B cell (primary cell): ENCODE measurements at regions not wholly inside any gene's neighbourhood (a gene's known extent, or its start where the extent isn't known, plus 50 kb on each side); places are given as distances from the start of the nearest gene placed in this dataset.

Experiments used
- ATAC-seq: fragments of 200-7000 bp; cut with Tn5 transposase; one replicate; pipeline ENCODE4 v1.10.0; 2021; ENCODE audit warnings: low read depth, mild to moderate bottlenecking, moderate number of reproducible peaks, moderate library complexity
- CTCF ChIA-PET: fragments of 350-600 bp; sonication (Branson Sonifier 250); formaldehyde crosslinking; loops from one replicate; lab custom pipeline; 2021; ENCODE audit warnings: antibody characterized with exemption, inconsistent platforms; lab: Charles Lee
- POLR2A ChIA-PET: fragments of 350-600 bp; sonication (Branson Sonifier 250); formaldehyde crosslinking; loops from one replicate; lab custom pipeline; 2021; ENCODE audit warnings: antibody characterized with exemption; lab: Charles Lee
- DNase-seq: peaks from one replicate; pipeline ENCODE4 v3.0.0; 2013
- H2AFZ ChIP-seq: 2 replicates; pipeline ENCODE4 v1.6.1; 2012; ENCODE audit warnings: mild to moderate bottlenecking, low read depth, low read length; ENCODE audit not compliant: insufficient read depth, poor library complexity, severe bottlenecking
- H3K27ac ChIP-seq, 2 donors: 1 replicate in 1 of 2; 2 replicates in 1 of 2; pipeline ENCODE4 v1.5.1; 2012 to 2013; ENCODE audit warnings: low read length in 2 of 2, mild to moderate bottlenecking in 2 of 2, moderate library complexity in 1 of 2
- H3K27me3 ChIP-seq, 4 experiments: fragments of 200-600 bp in 1 of 4; sonication (generic) in 1 of 4; replicated peaks in 1 of 4; 1 replicate in 2 of 4; 2 replicates in 2 of 4; pipeline versions ENCODE4 v1.6.1 to v1.7.0; 2013 to 2016; ENCODE audit warnings: low read length in 3 of 4, mild to moderate bottlenecking in 2 of 4, mixed read lengths in 1 of 4, moderate library complexity in 1 of 4; ENCODE audit not compliant: insufficient read depth in 4 of 4, control insufficient read depth in 3 of 4; ENCODE audit errors: control extremely low read depth in 1 of 4
- H3K36me3 ChIP-seq, 2 experiments: replicated peaks in 1 of 2; 1 replicate in 1 of 2; 2 replicates in 1 of 2; pipeline versions ENCODE4 v1.6.1 to v1.7.1; 2013; ENCODE audit warnings: low read length in 1 of 2; ENCODE audit not compliant: insufficient read depth in 2 of 2, control insufficient read depth in 1 of 2; ENCODE audit errors: control extremely low read depth in 1 of 2, extremely low read depth in 1 of 2
- H3K4me1 ChIP-seq, 2 donors: fragments of 200-600 bp in 1 of 2; sonication (generic) in 1 of 2; 1 replicate in 1 of 2; 2 replicates in 1 of 2; pipeline versions ENCODE4 v1.5.1 to v1.6.1; 2013 to 2017; ENCODE audit warnings: low read length in 2 of 2; ENCODE audit not compliant: control insufficient read depth in 2 of 2, insufficient read depth in 2 of 2
- H3K4me2 ChIP-seq: replicated peaks from 2 replicates; pipeline ENCODE3; 2012; ENCODE audit warnings: mild to moderate bottlenecking, low read depth, low read length; ENCODE audit not compliant: poor library complexity, severe bottlenecking
- H3K4me3 ChIP-seq, 5 experiments: fragments of 200-600 bp in 1 of 5; sonication (generic) in 1 of 5; 1 replicate in 3 of 5; 2 replicates in 2 of 5; pipeline versions ENCODE4 v1.5.1 to v1.7.0; 2011 to 2016; ENCODE audit warnings: low read length in 4 of 5, mild to moderate bottlenecking in 4 of 5, low read depth in 2 of 5, control low read depth in 1 of 5, moderate library complexity in 1 of 5; ENCODE audit not compliant: insufficient read depth in 1 of 5; ENCODE audit errors: control extremely low read depth in 1 of 5, extremely low read depth in 1 of 5
- H3K79me2 ChIP-seq: fragments of 200-600 bp; sonication (generic); one replicate; pipeline ENCODE4 v1.6.0; 2016; ENCODE audit warnings: low read length; ENCODE audit not compliant: control insufficient read depth, insufficient read depth
- H3K9ac ChIP-seq: fragments of 200-600 bp; sonication (generic); 2 replicates; pipeline ENCODE4 v1.6.1; 2017; ENCODE audit warnings: mild to moderate bottlenecking, low read length, moderate library complexity
- H3K9me3 ChIP-seq, 3 donors: one replicate each; pipeline versions ENCODE4 v1.6.1 to v1.7.1; 2013; ENCODE audit warnings: low read length in 2 of 3; ENCODE audit not compliant: control insufficient read depth in 2 of 3, insufficient read depth in 1 of 3; ENCODE audit errors: control extremely low read depth in 1 of 3
- H4K20me1 ChIP-seq: 2 replicates; pipeline ENCODE4 v1.6.0; 2012; ENCODE audit warnings: mild to moderate bottlenecking, low read length; ENCODE audit not compliant: insufficient read depth, control insufficient read depth, poor library complexity, severe bottlenecking
- H3K27ac Mint-ChIP-seq: one replicate; pipeline ENCODE4 v1.8.0; 2021; ENCODE audit warnings: mixed read lengths
- H3K27me3 Mint-ChIP-seq: one replicate; pipeline ENCODE4 v1.8.0; 2021; ENCODE audit warnings: mixed read lengths
- H3K4me1 Mint-ChIP-seq: one replicate; pipeline ENCODE4 v1.8.0; 2021; ENCODE audit warnings: mixed read lengths
- H3K4me3 Mint-ChIP-seq: one replicate; pipeline ENCODE4 v1.8.0; 2021; ENCODE audit warnings: mixed read lengths
- H3K9me3 Mint-ChIP-seq: one replicate; pipeline ENCODE4 v1.8.0; 2022; ENCODE audit warnings: mixed read lengths; ENCODE audit not compliant: insufficient read depth
- EZH2 ChIP-seq: IDR thresholded peaks from 2 replicates; pipeline ENCODE4 v1.6.1; 2012; ENCODE audit warnings: borderline replicate concordance, low read depth, mild to moderate bottlenecking, moderate library complexity, low read length; ENCODE audit not compliant: insufficient read depth, poor library complexity, severe bottlenecking
- WGBS: methylation state at CpG from one replicate; pipeline ENCODE4 v1.1.5; 2013; ENCODE audit warnings: missing lambda C conversion rate; ENCODE audit not compliant: insufficient coverage; 5-methylcytosine and 5-hydroxymethylcytosine counted together
- intact Hi-C: fragments of 100-400 bp; cut with micrococcal nuclease; formaldehyde crosslinking; loops from one replicate; pipeline ENCODE4 v1.10.0; 2022
- TF ChIP-seq, protein P1 (sequence below): fragments of 200-600 bp; IDR thresholded peaks from one replicate; pipeline ENCODE4 v1.8.0; 2022; ENCODE audit warnings: antibody characterized with exemption, mild to moderate bottlenecking

DNA sequence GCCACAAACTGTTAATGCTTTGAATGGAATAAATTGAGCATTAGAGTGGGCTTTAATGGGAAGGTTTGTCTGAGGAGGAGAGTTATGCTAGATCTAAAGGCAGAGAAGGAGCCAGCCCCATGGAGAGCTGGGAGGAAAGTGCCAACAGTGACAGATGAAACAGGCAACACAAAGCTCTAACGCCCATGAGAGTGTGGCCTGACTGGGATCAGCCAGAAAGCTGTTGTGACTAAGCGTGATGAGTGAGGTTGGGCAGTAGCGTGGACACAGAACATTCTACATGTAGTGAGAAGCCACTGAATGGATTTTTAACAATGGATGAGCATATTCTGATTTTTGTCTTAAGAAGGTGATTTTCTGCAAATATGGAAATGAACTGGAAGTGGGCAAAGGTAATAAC lies 185.3 kb upstream of the SIX2 start:
- 98% methylated on average over 3 of the region's 3 CpGs for WGBS
- ATAC-seq (no peak), DNase-seq (no peak)
- Histone ChIP-seq H3K4me2 (no peak overlapping the region), H3K4me1 (no peaks in the 10 kb centered on the region), H3K36me3 (no peaks in the 10 kb centered on the region), H2AFZ (no peak overlapping the region), H3K9me3 (peaks cover 0 to 1% (median 0%) of the 10 kb centered on the region in 3 donors), H3K4me3 (no peak overlapping the region), H3K79me2 (no peaks in the 10 kb centered on the region), H3K9ac (no peak overlapping the region), H3K27ac (no peak overlapping the region), H3K27me3 (peaks cover 0 to 3% (median under 1%) of the 10 kb centered on the region in 4 experiments), H4K20me1 (no peaks in the 10 kb centered on the region)
- H3K27ac Mint-ChIP-seq = no peak overlapping the region
- no peaks in the 10 kb centered on the region for H3K9me3 Mint-ChIP-seq
- no peak overlapping the region for H3K4me3 Mint-ChIP-seq
- CTCF ChIA-PET = no interaction called here
- intact Hi-C loops = no loop called here
- TF ChIP-seq, protein P1, sequence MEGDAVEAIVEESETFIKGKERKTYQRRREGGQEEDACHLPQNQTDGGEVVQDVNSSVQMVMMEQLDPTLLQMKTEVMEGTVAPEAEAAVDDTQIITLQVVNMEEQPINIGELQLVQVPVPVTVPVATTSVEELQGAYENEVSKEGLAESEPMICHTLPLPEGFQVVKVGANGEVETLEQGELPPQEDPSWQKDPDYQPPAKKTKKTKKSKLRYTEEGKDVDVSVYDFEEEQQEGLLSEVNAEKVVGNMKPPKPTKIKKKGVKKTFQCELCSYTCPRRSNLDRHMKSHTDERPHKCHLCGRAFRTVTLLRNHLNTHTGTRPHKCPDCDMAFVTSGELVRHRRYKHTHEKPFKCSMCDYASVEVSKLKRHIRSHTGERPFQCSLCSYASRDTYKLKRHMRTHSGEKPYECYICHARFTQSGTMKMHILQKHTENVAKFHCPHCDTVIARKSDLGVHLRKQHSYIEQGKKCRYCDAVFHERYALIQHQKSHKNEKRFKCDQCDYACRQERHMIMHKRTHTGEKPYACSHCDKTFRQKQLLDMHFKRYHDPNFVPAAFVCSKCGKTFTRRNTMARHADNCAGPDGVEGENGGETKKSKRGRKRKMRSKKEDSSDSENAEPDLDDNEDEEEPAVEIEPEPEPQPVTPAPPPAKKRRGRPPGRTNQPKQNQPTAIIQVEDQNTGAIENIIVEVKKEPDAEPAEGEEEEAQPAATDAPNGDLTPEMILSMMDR = no peak
- no peak for TF ChIP-seq EZH2
- POLR2A ChIA-PET = no interaction called here
- H3K27me3 Mint-ChIP-seq = peaks cover 29% of the 10 kb centered on the region
- H3K4me1 Mint-ChIP-seq = no peaks in the 10 kb centered on the region

DNA sequence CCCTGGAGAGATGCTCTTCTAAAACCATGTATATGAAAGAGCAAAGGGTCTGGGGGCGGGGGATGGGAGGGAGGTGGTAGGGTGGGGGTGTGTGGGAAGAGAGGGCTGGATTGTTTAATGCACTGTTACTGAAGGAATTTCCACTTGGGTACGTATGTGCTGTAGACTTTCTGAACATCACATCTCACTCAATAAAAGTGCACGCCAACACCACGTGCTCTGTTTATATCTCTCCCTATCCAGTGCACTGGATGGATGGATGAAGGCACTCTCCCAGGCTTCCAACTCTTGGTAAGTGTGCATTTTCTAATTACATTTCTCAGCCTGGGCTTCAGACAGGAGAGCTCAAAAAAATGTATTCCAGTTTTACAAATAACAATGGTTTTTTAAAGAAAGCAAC lies 184.3 kb upstream of the SIX2 start:
- no CpG with 5 or more reads among the region's 4 CpGs for WGBS

More for the DNA sequence above, 184.3 kb upstream of the SIX2 start:
- no peaks in the 10 kb centered on the region for H3K79me2 ChIP-seq
- no peak overlapping the region for H2AFZ ChIP-seq
- DNase-seq (no peak), ATAC-seq (no peak)
- H3K27me3 ChIP-seq = peaks cover 0 to 3% (median 1%) of the 10 kb centered on the region in 4 experiments
- peaks cover 0 to 1% (median 0%) of the 10 kb centered on the region in 3 donors for H3K9me3 ChIP-seq
- Mint-ChIP-seq H3K4me3 (no peak overlapping the region), H3K27me3 (peaks cover 40% of the 10 kb centered on the region), H3K27ac (no peak overlapping the region), H3K9me3 (no peaks in the 10 kb centered on the region), H3K4me1 (no peaks in the 10 kb centered on the region)
- CTCF ChIA-PET = no interaction called here
- POLR2A ChIA-PET = no interaction called here
- H3K4me3 ChIP-seq = no peak overlapping the region
- no peak for TF ChIP-seq EZH2
- TF ChIP-seq, protein P1 = no peak
- no peak overlapping the region for H3K9ac ChIP-seq
- intact Hi-C loops = no loop called here
- no peaks in the 10 kb centered on the region for H3K4me1 ChIP-seq
- H4K20me1 ChIP-seq = no peaks in the 10 kb centered on the region
- H3K36me3 ChIP-seq = no peaks in the 10 kb centered on the region
- no peak overlapping the region for H3K4me2 ChIP-seq
- no peak overlapping the region for H3K27ac ChIP-seq
